Body of pancreas (tissue), 4 donors: ENCODE measurements at regions not wholly inside any gene's neighbourhood (a gene's known extent, or its start where the extent isn't known, plus 50 kb on each side); places are given as distances from the start of the nearest gene placed in this dataset.

Experiments used
- ATAC-seq: fragments of 150-250 bp; one replicate; pipeline ENCODE4 v1.9.1; 2016
- DNase-seq, 4 donors: peaks; one replicate each; pipeline ENCODE4 v3.0.0-alpha.2; 2019
- H3K27ac ChIP-seq, 4 donors: fragments of 200-600 bp; sonication (generic); 1 replicate in 3 of 4; 2 replicates in 1 of 4; pipeline versions ENCODE4 v1.5.1 to v1.6.1; 2016 to 2019; ENCODE audit warnings: mild to moderate bottlenecking in 1 of 4, mixed read lengths in 1 of 4, moderate library complexity in 1 of 4
- H3K27me3 ChIP-seq, 2 donors: fragments of 200-600 bp; sonication (generic); one replicate each; pipeline ENCODE4 v1.6.0; 2016; ENCODE audit warnings: mild to moderate bottlenecking in 1 of 2
- H3K36me3 ChIP-seq, 2 donors: fragments of 200-600 bp; sonication (generic); replicated peaks in 1 of 2; 2 replicates each; pipeline ENCODE4 v1.5.1; 2016; ENCODE audit warnings: low read depth in 2 of 2; ENCODE audit not compliant: insufficient read depth in 1 of 2
- H3K4me1 ChIP-seq: fragments of 200-600 bp; sonication (generic); one replicate; pipeline ENCODE4 v1.6.0; 2016
- H3K4me3 ChIP-seq, 2 donors: fragments of 200-600 bp; sonication (generic); 1 replicate in 1 of 2; 2 replicates in 1 of 2; pipeline ENCODE4 v1.5.1; 2016 to 2019
- H3K9me3 ChIP-seq, 3 donors: fragments of 200-600 bp; sonication (generic); 1 replicate in 2 of 3; 2 replicates in 1 of 3; pipeline ENCODE4 v1.5.1; 2016
- POLR2A ChIP-seq, 3 donors: fragments of 450-650 bp; IDR thresholded peaks; one replicate each; pipeline ENCODE4 v1.6.1; 2016; ENCODE audit warnings: antibody characterized with exemption in 3 of 3, mild to moderate bottlenecking in 2 of 3
- WGBS, 2 donors: methylation state at CpG; one replicate each; pipeline ENCODE4 v1.1.5; 2017; 5-methylcytosine and 5-hydroxymethylcytosine counted together
- intact Hi-C: fragments of 100-400 bp; cut with DNase I; formaldehyde crosslinking; loops from one replicate; pipeline ENCODE4 v1.15.1; 2023
- TF ChIP-seq, protein P1 (sequence below), 7 experiments: fragments of 450-650 bp in 4 of 7; fragments of 200-600 bp in 3 of 7; sonication (generic) in 3 of 7; IDR thresholded peaks; one replicate each; pipeline ENCODE4 v1.5.1; 2016 to 2019; ENCODE audit warnings: antibody characterized with exemption in 7 of 7

DNA sequence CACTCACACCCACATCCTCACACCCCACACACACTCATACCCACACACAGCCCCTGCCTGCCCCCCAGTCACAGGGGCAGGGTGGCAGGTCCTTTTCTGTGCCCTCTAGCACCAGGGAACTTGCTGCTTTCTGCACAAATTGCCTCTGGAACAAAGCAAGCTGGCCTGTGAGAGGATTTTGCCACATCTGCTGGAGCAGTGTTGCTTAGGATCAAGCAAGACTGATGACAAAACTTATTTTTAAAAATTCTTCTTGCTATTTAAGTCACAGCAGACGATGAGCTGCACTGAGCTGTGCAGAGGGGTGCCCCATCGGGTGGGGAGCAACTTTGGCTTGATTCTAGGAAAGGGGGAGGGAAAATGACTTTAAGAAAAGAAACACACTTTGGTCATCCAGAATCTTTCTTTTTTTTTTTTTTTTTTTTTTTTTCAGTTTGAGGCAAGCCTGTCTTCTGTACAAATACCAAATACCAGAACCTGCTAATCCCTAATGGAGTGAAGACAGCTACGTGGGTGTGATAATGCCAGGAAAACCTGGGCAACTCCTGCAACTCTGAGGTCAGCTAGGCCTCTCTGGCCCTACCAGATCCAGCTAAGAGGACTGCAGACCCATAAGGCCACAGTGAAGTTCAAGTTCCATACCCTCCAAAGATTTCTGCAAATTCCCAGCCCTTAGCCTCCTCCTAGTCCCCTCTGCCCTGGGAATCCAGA, 195.3 kb downstream of the ABHD5 start:
- TF ChIP-seq, protein P1, sequence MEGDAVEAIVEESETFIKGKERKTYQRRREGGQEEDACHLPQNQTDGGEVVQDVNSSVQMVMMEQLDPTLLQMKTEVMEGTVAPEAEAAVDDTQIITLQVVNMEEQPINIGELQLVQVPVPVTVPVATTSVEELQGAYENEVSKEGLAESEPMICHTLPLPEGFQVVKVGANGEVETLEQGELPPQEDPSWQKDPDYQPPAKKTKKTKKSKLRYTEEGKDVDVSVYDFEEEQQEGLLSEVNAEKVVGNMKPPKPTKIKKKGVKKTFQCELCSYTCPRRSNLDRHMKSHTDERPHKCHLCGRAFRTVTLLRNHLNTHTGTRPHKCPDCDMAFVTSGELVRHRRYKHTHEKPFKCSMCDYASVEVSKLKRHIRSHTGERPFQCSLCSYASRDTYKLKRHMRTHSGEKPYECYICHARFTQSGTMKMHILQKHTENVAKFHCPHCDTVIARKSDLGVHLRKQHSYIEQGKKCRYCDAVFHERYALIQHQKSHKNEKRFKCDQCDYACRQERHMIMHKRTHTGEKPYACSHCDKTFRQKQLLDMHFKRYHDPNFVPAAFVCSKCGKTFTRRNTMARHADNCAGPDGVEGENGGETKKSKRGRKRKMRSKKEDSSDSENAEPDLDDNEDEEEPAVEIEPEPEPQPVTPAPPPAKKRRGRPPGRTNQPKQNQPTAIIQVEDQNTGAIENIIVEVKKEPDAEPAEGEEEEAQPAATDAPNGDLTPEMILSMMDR (IDR thresholded peaks at IDR 0.05) = no peak
- no peak for TF ChIP-seq POLR2A (IDR thresholded peaks at IDR 0.05)
- intact Hi-C loops = no loop called here
- Histone ChIP-seq H3K4me1 (peaks cover 17% of the 10 kb centered on the region), H3K27ac (no peak overlapping the region), H3K4me3 (no peak overlapping the region), H3K27me3 (no peaks in the 10 kb centered on the region), H3K36me3 (no peaks in the 10 kb centered on the region), H3K9me3 (no peaks in the 10 kb centered on the region)
- ATAC-seq (no peak), DNase-seq (no peak)
- WGBS, 2 donors = 72 to 86% methylated on average over 3 of the region's 3 CpGs

GRCh38 chr3:43892061-43892460, 201.3 kb downstream of the ABHD5 start:
- peaks cover 0 to 5% of the 10 kb centered on the region in 2 donors for H3K27me3 ChIP-seq
- DNase-seq = no peak
- no peaks in the 10 kb centered on the region for H3K36me3 ChIP-seq
- no peak for TF ChIP-seq POLR2A (IDR thresholded peaks at IDR 0.05)
- TF ChIP-seq, protein P1 (IDR thresholded peaks at IDR 0.05) = no peak
- H3K9me3 ChIP-seq = no peaks in the 10 kb centered on the region
- WGBS, 2 donors = 36 to 40% methylated on average over 6 of the region's 6 CpGs
- H3K4me1 ChIP-seq = peaks cover 17% of the 10 kb centered on the region
- no peak overlapping the region for H3K4me3 ChIP-seq
- intact Hi-C loops = no loop called here
- ATAC-seq = no peak
- no peak overlapping the region for H3K27ac ChIP-seq

GRCh38 chr3:43892526-43892925, 201.8 kb downstream of the ABHD5 start:
- H3K36me3 ChIP-seq = no peaks in the 10 kb centered on the region
- TF ChIP-seq, protein P1 (IDR thresholded peaks at IDR 0.05) = no peak
- TF ChIP-seq POLR2A (IDR thresholded peaks at IDR 0.05) = no peak
- H3K9me3 ChIP-seq = no peaks in the 10 kb centered on the region
- DNase-seq (no peak), ATAC-seq (no peak)
- intact Hi-C loops = no loop called here
- no peak overlapping the region for H3K27ac ChIP-seq
- H3K4me1 ChIP-seq = peaks cover 17% of the 10 kb centered on the region
- WGBS, 2 donors = 6 to 7% methylated on average over 7 of the region's 7 CpGs
- H3K27me3 ChIP-seq = peaks cover 0 to 5% of the 10 kb centered on the region in 2 donors
- no peak overlapping the region for H3K4me3 ChIP-seq

- Histone ChIP-seq H3K9me3 (no peaks in the 10 kb centered on the region), H3K4me1 (peaks cover 17% of the 10 kb centered on the region), H3K36me3 (no peaks in the 10 kb centered on the region), H3K4me3 (no peak overlapping the region), H3K27me3 (peaks cover 0 to 5% of the 10 kb centered on the region in 2 donors), H3K27ac (no peak overlapping the region)
- intact Hi-C loops = no loop called here
- DNase-seq = no peak
- no peak for TF ChIP-seq POLR2A (IDR thresholded peaks at IDR 0.05)
- TF ChIP-seq, protein P1 (IDR thresholded peaks at IDR 0.05) = no peak
- no peak for ATAC-seq
- WGBS, 2 donors = 10 to 12% methylated on average over 14 of the region's 14 CpGs
Measured at GRCh38 chr3:43893727-43894126, 203.0 kb downstream of the ABHD5 start.
